VCaP (cell line): ENCODE measurements at regions not wholly inside any gene's neighbourhood (a gene's known extent, or its start where the extent isn't known, plus 50 kb on each side); places are given as distances from the start of the nearest gene placed in this dataset.

Experiments used
- H3K27ac ChIP-seq: fragments of 450-650 bp; 2 replicates; pipeline ENCODE4 v1.5.1; 2017
- TF ChIP-seq, protein P1 (sequence below): fragments of 450-650 bp; conservative IDR thresholded peaks from 2 replicates; pipeline ENCODE4 v1.5.1; 2017; ENCODE audit warnings: mild to moderate bottlenecking, moderate library complexity

DNA sequence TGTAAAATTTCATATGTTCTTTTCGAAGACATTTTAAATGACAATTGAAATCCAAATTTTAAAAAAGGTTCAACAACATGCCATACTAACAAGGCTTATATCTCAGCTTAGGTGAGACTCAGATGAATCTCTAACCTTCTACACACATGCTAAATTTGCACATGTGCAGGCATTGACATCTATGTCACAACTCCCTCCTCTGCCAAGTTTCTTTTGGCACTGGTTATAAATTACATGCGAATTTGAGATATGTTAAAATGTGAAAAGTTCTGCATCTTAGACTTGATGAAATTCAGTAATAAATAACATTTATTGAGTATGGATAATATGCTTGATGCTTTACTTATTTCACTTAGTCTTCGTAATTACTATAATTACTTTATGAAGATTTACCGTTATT lies 234.3 kb downstream of the TLE4 start:
- TF ChIP-seq, protein P1, sequence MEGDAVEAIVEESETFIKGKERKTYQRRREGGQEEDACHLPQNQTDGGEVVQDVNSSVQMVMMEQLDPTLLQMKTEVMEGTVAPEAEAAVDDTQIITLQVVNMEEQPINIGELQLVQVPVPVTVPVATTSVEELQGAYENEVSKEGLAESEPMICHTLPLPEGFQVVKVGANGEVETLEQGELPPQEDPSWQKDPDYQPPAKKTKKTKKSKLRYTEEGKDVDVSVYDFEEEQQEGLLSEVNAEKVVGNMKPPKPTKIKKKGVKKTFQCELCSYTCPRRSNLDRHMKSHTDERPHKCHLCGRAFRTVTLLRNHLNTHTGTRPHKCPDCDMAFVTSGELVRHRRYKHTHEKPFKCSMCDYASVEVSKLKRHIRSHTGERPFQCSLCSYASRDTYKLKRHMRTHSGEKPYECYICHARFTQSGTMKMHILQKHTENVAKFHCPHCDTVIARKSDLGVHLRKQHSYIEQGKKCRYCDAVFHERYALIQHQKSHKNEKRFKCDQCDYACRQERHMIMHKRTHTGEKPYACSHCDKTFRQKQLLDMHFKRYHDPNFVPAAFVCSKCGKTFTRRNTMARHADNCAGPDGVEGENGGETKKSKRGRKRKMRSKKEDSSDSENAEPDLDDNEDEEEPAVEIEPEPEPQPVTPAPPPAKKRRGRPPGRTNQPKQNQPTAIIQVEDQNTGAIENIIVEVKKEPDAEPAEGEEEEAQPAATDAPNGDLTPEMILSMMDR: no peak
- peak overlapping the region; percentile 41 for H3K27ac ChIP-seq

- TF ChIP-seq, protein P1: no peak
- H3K27ac ChIP-seq: no peak overlapping the region
Measured at GRCh38 chr9:79801459-79801858, 229.7 kb downstream of the TLE4 start.

GRCh38 chr9:79800578-79800977 lies 228.8 kb downstream of the TLE4 start:
- H3K27ac ChIP-seq: no peak overlapping the region
- TF ChIP-seq, protein P1: no peak

DNA sequence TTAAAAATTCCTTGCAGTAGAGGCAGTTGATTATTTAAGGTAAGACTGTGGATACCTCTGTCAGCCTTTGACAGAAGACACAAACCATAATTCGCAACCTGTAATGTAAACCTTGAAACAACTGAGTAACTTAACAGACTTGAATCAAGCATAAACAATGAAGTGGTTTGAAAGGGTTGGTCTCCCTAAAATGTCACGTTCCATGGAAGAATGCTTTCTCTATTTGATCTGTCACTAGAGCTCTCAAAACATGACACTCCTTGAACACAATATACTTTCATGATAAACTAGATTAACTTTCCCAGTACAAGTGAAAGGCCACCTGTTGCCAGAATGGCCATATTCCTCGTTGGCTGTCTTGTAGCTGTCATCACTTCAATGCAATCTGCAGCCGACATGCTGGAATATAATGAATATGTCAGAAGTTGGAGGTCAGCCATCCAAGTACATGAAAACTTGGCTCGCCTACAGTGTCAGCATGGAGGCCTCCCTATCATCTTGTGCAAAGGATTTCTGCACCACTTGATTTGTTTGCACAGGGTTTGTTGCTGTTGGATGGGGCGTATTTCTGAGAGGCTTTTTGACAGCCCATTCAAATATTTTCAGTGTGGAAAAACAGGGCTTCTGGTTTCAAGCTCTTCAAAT lies 228.0 kb downstream of the TLE4 start:
- TF ChIP-seq, protein P1: no peak

DNA sequence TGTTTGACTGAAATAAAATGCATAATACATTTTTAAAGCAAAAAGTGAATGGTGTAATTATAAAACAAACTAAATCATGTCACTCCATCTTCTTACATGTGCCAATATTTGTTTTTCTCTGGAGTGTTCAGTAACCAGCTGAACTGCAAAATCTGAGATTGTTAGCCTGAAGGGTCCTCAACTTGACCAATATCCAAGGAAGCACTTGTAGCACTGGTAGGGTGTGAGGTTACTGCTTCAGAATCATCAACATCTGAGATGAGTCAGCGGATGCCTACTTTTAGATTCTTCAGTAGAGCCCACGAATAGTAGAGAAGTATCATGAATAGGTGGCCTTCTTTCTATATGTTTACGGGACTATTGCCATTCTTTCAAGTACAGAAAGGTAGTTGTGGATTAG lies 226.7 kb downstream of the TLE4 start:
- TF ChIP-seq, protein P1: no peak
- no peak overlapping the region for H3K27ac ChIP-seq

More for the DNA sequence above, 228.0 kb downstream of the TLE4 start:
- H3K27ac ChIP-seq: no peak overlapping the region

DNA sequence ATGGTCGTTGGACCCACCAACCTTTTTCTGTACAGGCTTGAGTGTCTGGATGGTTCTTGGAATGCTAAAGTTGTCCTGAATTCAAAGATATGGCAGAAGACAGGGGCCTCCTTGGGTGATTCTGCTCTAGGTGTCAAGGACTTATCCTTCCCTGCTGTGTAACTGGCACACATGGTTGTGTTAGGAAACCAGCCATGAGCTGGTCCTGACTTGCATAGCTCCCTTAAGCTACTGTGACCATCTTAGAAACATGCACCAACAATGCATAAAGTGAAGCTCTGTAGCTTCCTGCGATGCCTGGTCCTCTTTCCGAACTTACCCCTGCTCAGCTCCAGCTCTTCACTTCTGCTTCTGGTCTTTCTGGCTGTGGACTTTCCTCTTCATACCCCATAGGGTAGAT lies 224.6 kb downstream of the TLE4 start:
- TF ChIP-seq, protein P1: no peak
- no peak overlapping the region for H3K27ac ChIP-seq

- no peak overlapping the region for H3K27ac ChIP-seq
- TF ChIP-seq, protein P1: no peak
Measured at GRCh38 chr9:79788662-79789061, 216.9 kb downstream of the TLE4 start.
